ENCODE measurements at regions not wholly inside any gene's neighbourhood (a gene's known extent, or its start where the extent isn't known, plus 50 kb on each side); places are given as distances from the start of the nearest gene placed in this dataset.
"Not testable (repeated sequence)": the region's sequence is repeated elsewhere in the genome, so short reads cannot be mapped to it uniquely, and the experiment has no call there.

DNA sequence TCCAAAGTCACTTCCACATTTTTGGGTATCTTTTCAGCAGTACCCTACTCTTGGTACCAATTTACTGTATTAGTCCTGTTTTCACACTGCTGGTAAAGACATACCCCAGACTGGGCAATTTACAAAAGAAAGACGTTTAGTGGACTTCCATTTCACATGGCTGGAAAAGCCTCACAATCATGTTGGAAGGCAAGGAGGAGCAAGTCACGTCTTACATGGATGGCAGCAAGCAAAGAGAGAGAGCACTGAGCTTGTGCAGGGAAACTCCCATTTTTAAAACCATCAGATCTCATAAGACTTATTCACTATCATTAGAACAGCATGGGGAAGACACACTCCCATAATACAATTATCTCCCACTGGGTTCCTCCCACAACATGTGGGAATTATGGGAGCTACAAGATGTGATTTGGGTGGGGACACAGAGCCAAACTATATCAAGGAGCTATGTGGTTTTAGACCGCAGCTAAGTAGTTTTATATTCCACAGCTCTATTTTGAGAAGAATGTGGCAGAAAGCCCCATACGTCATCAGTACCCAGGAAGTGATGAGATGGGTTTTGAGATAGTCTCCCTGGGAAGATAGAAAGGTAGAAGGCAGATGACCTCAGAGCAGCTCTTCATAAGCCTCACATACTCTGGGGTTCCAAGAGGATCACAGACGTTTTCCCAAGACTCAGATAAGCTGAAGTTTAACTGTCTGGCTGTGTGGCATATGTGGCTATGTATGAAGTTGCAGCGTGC lies 96.3 kb downstream of the APIP start:
- Histone ChIP-seq H3K36me3 (no peaks in the 10 kb centered on the region), H4K20me1 (no peaks in the 10 kb centered on the region), H3K9me3 (replicated peaks in 1 of 11) (peaks cover 25 to 34% (median 30%) of the 10 kb centered on the region in 11 experiments), H3K27me3 (no peaks in the 10 kb centered on the region), H3K4me1 (peaks cover 0 to 3% (median 0%) of the 10 kb centered on the region in 10 experiments; a peak in 1 of 20 replicates), H3K4me2 (no peak overlapping the region), H3K27ac (no peak overlapping the region), H3K9ac (no peak overlapping the region), H3K4me3 (no peak overlapping the region)
- TF ChIP-seq Cebpa-rat (IDR thresholded peaks at IDR 0.05): no peak

DNA sequence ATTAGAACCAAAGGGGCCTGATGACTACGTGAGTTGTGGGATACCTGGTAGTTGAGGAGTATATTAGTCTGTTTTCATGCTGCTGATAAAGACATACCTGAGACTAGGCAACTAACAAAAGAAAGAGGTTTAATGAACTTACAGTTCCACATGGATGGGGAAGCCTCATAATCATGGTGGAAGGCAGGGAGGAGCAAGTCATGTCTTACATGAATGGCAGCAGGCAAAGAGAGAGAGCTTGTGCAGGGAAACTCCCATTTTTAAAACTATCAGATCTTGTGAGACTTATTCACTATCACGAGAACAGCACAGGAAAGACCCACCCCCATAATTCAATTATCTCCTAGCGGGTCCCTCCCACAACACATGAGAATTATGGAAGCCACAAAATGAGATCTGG lies 98.4 kb downstream of the APIP start:
- H3K27ac ChIP-seq, H3K4me3 ChIP-seq, H3K9ac ChIP-seq, H3K4me2 ChIP-seq, H3K4me1 ChIP-seq, H3K27me3 ChIP-seq, H3K36me3 ChIP-seq, H4K20me1 ChIP-seq: not testable (repeated sequence)
- peaks cover 35 to 44% (median 40%) of the 10 kb centered on the region in 11 experiments for H3K9me3 ChIP-seq (replicated peaks in 1 of 11)

- Histone ChIP-seq H3K9ac (no peak overlapping the region), H3K36me3 (no peaks in the 10 kb centered on the region), H3K4me3 (no peak overlapping the region), H3K27ac (no peak overlapping the region), H4K20me1 (no peaks in the 10 kb centered on the region), H3K9me3 (replicated peaks in 1 of 11) (peaks cover 45 to 55% (median 51%) of the 10 kb centered on the region in 11 experiments), H3K4me2 (no peak overlapping the region), H3K27me3 (no peaks in the 10 kb centered on the region), H3K4me1 (peaks cover 0 to 5% (median 0%) of the 10 kb centered on the region in 10 experiments; a peak in 1 of 20 replicates)
- TF ChIP-seq Cebpa-rat (IDR thresholded peaks at IDR 0.05): no peak
These were observed 99.4 kb downstream of the APIP start for GRCh38 chr11:34816698-34817213.

GRCh38 chr11:34812905-34813576 lies 103.1 kb downstream of the APIP start:
- no peak overlapping the region for H3K4me2 ChIP-seq
- no peaks in the 10 kb centered on the region for H3K36me3 ChIP-seq
- TF ChIP-seq Cebpa-rat (IDR thresholded peaks at IDR 0.05): no peak
- H3K4me1 ChIP-seq: peaks cover 0 to 14% (median 7%) of the 10 kb centered on the region in 10 experiments; a peak in 10 of 20 replicates
- peaks cover 29 to 56% (median 47%) of the 10 kb centered on the region in 11 experiments for H3K9me3 ChIP-seq (replicated peaks in 1 of 11)
- no peaks in the 10 kb centered on the region for H3K27me3 ChIP-seq
- H4K20me1 ChIP-seq: no peaks in the 10 kb centered on the region
- H3K9ac ChIP-seq: no peak overlapping the region
- no peak overlapping the region for H3K4me3 ChIP-seq
- no peak overlapping the region for H3K27ac ChIP-seq

GRCh38 chr11:34811858-34812257 lies 104.3 kb downstream of the APIP start:
- TF ChIP-seq Cebpa-rat (IDR thresholded peaks at IDR 0.05): no peak
- no peak overlapping the region for H3K9ac ChIP-seq
- peaks cover 24 to 52% (median 42%) of the 10 kb centered on the region in 11 experiments for H3K9me3 ChIP-seq (replicated peaks in 1 of 11)
- H3K27ac ChIP-seq: no peak overlapping the region
- H3K4me2 ChIP-seq: no peak overlapping the region
- H3K4me3 ChIP-seq: no peak overlapping the region
- peaks cover 0 to 14% (median 7%) of the 10 kb centered on the region in 10 experiments; a peak in 10 of 20 replicates for H3K4me1 ChIP-seq
- H4K20me1 ChIP-seq: no peaks in the 10 kb centered on the region
- no peaks in the 10 kb centered on the region for H3K36me3 ChIP-seq
- no peaks in the 10 kb centered on the region for H3K27me3 ChIP-seq

GRCh38 chr11:34810107-34810562 lies 106.0 kb downstream of the APIP start:
- peak overlapping the region in 3 of 11 experiments; percentile 17 to 35 (median 24); a peak in 3 of 22 replicates for H3K4me2 ChIP-seq
- H3K9me3 ChIP-seq (replicated peaks in 1 of 11): peaks cover 24 to 52% (median 42%) of the 10 kb centered on the region in 11 experiments
- no peak overlapping the region for H3K27ac ChIP-seq
- no peaks in the 10 kb centered on the region for H3K27me3 ChIP-seq
- no peak for TF ChIP-seq Cebpa-rat (IDR thresholded peaks at IDR 0.05)
- peaks cover 0 to 14% (median 7%) of the 10 kb centered on the region in 10 experiments; a peak in 10 of 20 replicates for H3K4me1 ChIP-seq
- H4K20me1 ChIP-seq: no peaks in the 10 kb centered on the region
- no peaks in the 10 kb centered on the region for H3K36me3 ChIP-seq
- H3K9ac ChIP-seq: no peak overlapping the region
- no peak overlapping the region for H3K4me3 ChIP-seq

- no peak overlapping the region for H3K4me3 ChIP-seq
- no peak overlapping the region for H3K9ac ChIP-seq
- peak overlapping the region in 10 of 11 experiments; percentile 4 to 35 (median 18); a peak in 11 of 22 replicates for H3K4me2 ChIP-seq
- no peaks in the 10 kb centered on the region for H3K27me3 ChIP-seq
- no peaks in the 10 kb centered on the region for H3K36me3 ChIP-seq
- TF ChIP-seq Cebpa-rat (IDR thresholded peaks at IDR 0.05): peak in 1 of 11 experiments; percentile 21; a peak in 1 of 22 replicates
- no peaks in the 10 kb centered on the region for H4K20me1 ChIP-seq
- peaks cover 24 to 52% (median 42%) of the 10 kb centered on the region in 11 experiments for H3K9me3 ChIP-seq (replicated peaks in 1 of 11)
- peaks cover 0 to 10% (median 7%) of the 10 kb centered on the region in 10 experiments; a peak in 10 of 20 replicates for H3K4me1 ChIP-seq
- H3K27ac ChIP-seq: no peak overlapping the region
These were observed 106.7 kb downstream of the APIP start for GRCh38 chr11:34809191-34810106.

- no peak for TF ChIP-seq Cebpa-rat (IDR thresholded peaks at IDR 0.05)
- Histone ChIP-seq H3K4me3 (no peak overlapping the region), H3K9ac (no peak overlapping the region), H3K9me3 (replicated peaks in 1 of 11) (peaks cover 5 to 32% (median 23%) of the 10 kb centered on the region in 11 experiments; a peak in 18 of 22 replicates), H3K4me1 (peaks cover 0 to 10% (median 7%) of the 10 kb centered on the region in 10 experiments; a peak in 10 of 20 replicates), H3K36me3 (no peaks in the 10 kb centered on the region), H4K20me1 (no peaks in the 10 kb centered on the region), H3K27ac (no peak overlapping the region), H3K27me3 (no peaks in the 10 kb centered on the region), H3K4me2 (no peak overlapping the region)
These were observed 109.3 kb downstream of the APIP start for GRCh38 chr11:34806875-34807274.

Data from BLaER1 treated with 17β-estradiol and CSF1 and Interleukin-3, amounts not matched to agents 10 nM and 100 nM (cell line).